ENCODE measurements at regions not wholly inside any gene's neighbourhood (a gene's known extent, or its start where the extent isn't known, plus 50 kb on each side); places are given as distances from the start of the nearest gene placed in this dataset.

DNA sequence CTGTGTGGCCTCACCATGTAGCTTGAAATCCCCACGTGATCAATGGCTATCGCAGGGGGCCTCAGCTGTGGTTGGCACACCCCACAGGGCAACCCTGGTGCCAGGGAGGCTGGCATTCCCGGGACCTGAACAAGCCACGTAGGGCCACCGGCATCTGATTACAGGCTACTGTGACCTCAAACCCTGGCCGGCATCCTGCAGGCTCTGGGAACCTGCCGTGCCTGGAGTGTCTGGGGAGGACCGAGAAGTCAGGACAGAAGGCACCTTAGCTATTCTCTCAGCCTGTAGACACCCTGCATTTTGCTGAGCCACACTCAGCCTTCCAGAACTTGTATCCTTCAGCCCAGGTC is 213.0 kb downstream of the GLI2 start:
- Histone ChIP-seq H3K27me3 (no peaks in the 10 kb centered on the region), H3K36me3 (replicated peaks in 1 of 2; ENCODE audit: insufficient read depth in 1 of 2, low read depth in 2 of 2) (no peaks in the 10 kb centered on the region), H3K4me3 (no peak overlapping the region), H3K27ac (no peak overlapping the region), H3K4me1 (peaks cover 16% of the 10 kb centered on the region), H3K9me3 (no peaks in the 10 kb centered on the region)
- peak in 2 of 4 donors; percentile 35 to 51 for DNase-seq
- TF ChIP-seq POLR2A (IDR thresholded peaks at IDR 0.05), result no peak
- TF ChIP-seq, protein P1, sequence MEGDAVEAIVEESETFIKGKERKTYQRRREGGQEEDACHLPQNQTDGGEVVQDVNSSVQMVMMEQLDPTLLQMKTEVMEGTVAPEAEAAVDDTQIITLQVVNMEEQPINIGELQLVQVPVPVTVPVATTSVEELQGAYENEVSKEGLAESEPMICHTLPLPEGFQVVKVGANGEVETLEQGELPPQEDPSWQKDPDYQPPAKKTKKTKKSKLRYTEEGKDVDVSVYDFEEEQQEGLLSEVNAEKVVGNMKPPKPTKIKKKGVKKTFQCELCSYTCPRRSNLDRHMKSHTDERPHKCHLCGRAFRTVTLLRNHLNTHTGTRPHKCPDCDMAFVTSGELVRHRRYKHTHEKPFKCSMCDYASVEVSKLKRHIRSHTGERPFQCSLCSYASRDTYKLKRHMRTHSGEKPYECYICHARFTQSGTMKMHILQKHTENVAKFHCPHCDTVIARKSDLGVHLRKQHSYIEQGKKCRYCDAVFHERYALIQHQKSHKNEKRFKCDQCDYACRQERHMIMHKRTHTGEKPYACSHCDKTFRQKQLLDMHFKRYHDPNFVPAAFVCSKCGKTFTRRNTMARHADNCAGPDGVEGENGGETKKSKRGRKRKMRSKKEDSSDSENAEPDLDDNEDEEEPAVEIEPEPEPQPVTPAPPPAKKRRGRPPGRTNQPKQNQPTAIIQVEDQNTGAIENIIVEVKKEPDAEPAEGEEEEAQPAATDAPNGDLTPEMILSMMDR (IDR thresholded peaks at IDR 0.05), result no peak
- intact Hi-C loops (cut with DNase I), result no loop called here
- WGBS, 2 donors, result 44 to 50% methylated on average over 2 to 8 of the region's 8 CpGs
- no peak for ATAC-seq

DNA sequence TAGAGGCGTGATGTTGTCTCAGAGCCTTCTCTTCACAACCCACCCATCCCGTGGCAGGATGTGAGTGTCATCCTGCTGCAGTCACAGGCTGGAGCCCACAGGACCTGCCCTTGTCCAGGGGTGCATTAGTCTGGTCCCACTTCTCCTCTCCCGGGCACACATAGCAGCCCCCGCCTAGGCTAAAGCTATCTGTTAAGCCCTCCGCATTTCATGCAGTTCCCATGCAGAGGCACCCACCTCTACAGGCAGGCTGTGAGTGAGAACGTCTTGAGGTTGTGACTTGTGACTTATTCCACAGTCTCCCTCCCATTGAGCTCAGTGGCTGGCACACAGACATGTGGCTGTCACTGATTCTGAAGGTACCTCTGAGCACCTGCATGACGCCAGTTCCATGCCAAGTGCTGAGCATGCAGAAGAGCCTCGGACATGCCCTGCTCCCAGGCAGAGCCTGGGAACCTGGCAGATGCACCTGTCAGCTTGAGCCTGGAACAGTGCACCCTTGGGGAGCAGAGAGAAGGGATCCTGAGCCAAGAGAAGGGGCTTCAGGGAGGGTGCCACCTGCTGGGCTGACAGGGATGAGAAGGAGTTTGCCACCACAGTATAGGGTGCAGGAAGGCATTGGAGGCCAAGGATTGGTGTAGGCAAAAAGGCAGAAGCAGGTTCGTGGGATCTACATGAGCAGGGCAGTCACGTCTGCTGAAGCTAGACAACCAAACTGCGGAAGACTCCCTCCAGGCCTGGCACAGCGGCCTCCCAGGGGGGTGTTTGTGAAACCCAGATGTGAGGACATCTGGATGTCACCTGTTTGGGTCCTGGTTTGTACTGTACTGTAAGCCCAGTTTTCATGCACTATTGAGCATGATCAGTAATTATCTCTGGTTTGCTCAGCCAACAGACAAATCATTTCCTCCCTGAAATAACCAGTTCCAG is 213.6 kb downstream of the GLI2 start:
- DNase-seq (peak; percentile 43 to 82 (median 78)), ATAC-seq (peak; percentile 60)
- Histone ChIP-seq H3K9me3 (no peaks in the 10 kb centered on the region), H3K27ac (no peak overlapping the region), H3K36me3 (replicated peaks in 1 of 2; ENCODE audit: insufficient read depth in 1 of 2, low read depth in 2 of 2) (no peaks in the 10 kb centered on the region), H3K4me3 (no peak overlapping the region), H3K27me3 (no peaks in the 10 kb centered on the region), H3K4me1 (peaks cover 16% of the 10 kb centered on the region)
- TF ChIP-seq POLR2A (IDR thresholded peaks at IDR 0.05), result no peak
- TF ChIP-seq, protein P1 (IDR thresholded peaks at IDR 0.05), result peak in 3 of 7 experiments; percentile 39 to 41 (median 40)
- intact Hi-C loops (cut with DNase I), result no loop called here
- WGBS, 2 donors, result 54 to 55% methylated on average over 9 to 12 of the region's 12 CpGs

DNA sequence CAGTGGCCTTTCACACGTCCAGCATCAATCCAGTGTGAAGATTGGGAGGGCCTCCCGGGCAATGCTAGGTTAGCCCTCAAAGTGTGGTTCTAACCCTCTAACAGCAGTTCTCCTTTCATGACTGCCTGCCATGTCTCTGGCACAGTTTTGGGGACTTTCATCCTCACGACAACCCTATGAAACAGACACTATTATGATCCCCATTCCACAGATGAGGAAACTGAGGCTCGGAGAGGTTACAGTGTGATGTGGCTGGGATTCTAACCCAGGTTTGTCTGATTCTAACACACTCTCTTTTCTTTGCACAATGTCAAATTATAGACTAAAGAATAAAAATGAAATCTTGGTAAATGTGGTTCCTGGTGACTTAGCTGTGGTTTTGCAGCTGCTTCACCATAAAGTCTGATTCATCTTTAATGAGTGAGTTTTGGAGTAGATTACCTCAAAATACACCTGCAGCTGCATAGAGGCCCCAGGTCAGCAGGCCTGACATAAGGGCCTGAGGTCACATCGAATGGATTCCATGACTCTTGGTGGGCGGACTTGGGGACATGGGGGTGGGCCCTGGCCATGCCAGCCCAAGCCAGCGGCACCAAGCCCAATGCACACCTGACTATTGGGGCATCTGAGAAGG is 214.4 kb downstream of the GLI2 start:
- no peak for TF ChIP-seq POLR2A (IDR thresholded peaks at IDR 0.05)
- TF ChIP-seq, protein P1 (IDR thresholded peaks at IDR 0.05), result no peak
- peaks cover 24% of the 10 kb centered on the region for H3K4me1 ChIP-seq
- no peak overlapping the region for H3K27ac ChIP-seq
- H3K36me3 ChIP-seq (replicated peaks in 1 of 2; ENCODE audit: insufficient read depth in 1 of 2, low read depth in 2 of 2), result no peaks in the 10 kb centered on the region
- no peak for ATAC-seq
- H3K27me3 ChIP-seq, result no peaks in the 10 kb centered on the region
- no peak for DNase-seq
- intact Hi-C loops (cut with DNase I), result no loop called here
- 70 to 84% methylated on average over 7 of the region's 7 CpGs for WGBS, 2 donors
- H3K4me3 ChIP-seq, result no peak overlapping the region
- H3K9me3 ChIP-seq, result no peaks in the 10 kb centered on the region

DNA sequence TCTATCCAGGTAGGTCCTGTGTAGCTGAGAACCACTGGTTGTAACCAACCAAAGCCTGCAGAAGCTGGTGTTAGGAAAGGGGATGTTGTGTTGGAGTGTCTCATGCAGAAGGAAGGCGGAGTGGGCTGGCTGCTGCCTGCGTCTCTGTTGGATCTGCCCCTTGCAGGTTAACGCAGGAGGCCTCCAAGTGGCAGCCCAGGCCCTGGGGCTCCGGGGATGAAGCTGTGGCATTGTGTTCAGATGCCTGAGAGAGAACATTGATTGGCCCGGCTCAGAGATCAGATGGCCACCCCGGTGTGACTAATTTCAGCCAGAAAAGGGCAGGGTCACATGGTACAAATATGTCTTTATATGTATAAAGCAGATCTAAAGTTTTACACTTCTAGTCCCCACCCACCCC is 216.0 kb downstream of the GLI2 start:
- 71 to 76% methylated on average over 6 of the region's 6 CpGs for WGBS, 2 donors
- Histone ChIP-seq H3K9me3 (no peaks in the 10 kb centered on the region), H3K36me3 (replicated peaks in 1 of 2; ENCODE audit: insufficient read depth in 1 of 2, low read depth in 2 of 2) (no peaks in the 10 kb centered on the region)

More for the DNA sequence above, 216.0 kb downstream of the GLI2 start:
- H3K4me3 ChIP-seq, result no peak overlapping the region
- TF ChIP-seq, protein P1 (IDR thresholded peaks at IDR 0.05), result no peak
- no peak for TF ChIP-seq POLR2A (IDR thresholded peaks at IDR 0.05)
- H3K4me1 ChIP-seq, result peaks cover 29% of the 10 kb centered on the region
- no peak for DNase-seq
- intact Hi-C loops (cut with DNase I), result no loop called here
- H3K27ac ChIP-seq, result no peak overlapping the region
- H3K27me3 ChIP-seq, result no peaks in the 10 kb centered on the region
- no peak for ATAC-seq
